HepG2 (cell line): ENCODE measurements at regions not wholly inside any gene's neighbourhood (a gene's known extent, or its start where the extent isn't known, plus 50 kb on each side); places are given as distances from the start of the nearest gene placed in this dataset.
"Not testable (repeated sequence)": the region's sequence is repeated elsewhere in the genome, so short reads cannot be mapped to it uniquely, and the experiment has no call there.

Experiments used
- CTCF ChIP-seq: sonication (generic); formaldehyde crosslinking; IDR thresholded peaks from 2 replicates; pipeline ENCODE4 v1.5.0; 2020; ENCODE audit warnings: mild to moderate bottlenecking, missing genetic modification reagents, moderate library complexity
- ETV5 ChIP-seq: IDR thresholded peaks from 2 replicates; pipeline ENCODE4 v1.6.1; 2018; ENCODE audit warnings: missing biosample characterization, missing genetic modification reagents, inconsistent platforms, borderline replicate concordance
- EZH2 ChIP-seq: conservative IDR thresholded peaks from 2 replicates; pipeline ENCODE4 v1.6.1; 2012; ENCODE audit warnings: mild to moderate bottlenecking, low read depth, low read length, moderate library complexity
- FOXM1 ChIP-seq: sonication (generic); formaldehyde crosslinking; IDR thresholded peaks from 2 replicates; pipeline ENCODE4 v1.5.0; 2020; ENCODE audit warnings: missing genetic modification reagents
- HOXA9 ChIP-seq: sonication (generic); formaldehyde crosslinking; IDR thresholded peaks from 2 replicates; pipeline ENCODE4 v1.8.1; 2022; ENCODE audit warnings: missing genetic modification reagents, mild to moderate bottlenecking, moderate library complexity, borderline replicate concordance
- KAT7 ChIP-seq: IDR thresholded peaks from 2 replicates; pipeline ENCODE4 v1.6.1; 2018; ENCODE audit warnings: borderline replicate concordance, missing compliant biosample characterization
- MAFK ChIP-seq, 2 experiments: IDR thresholded peaks in 1 of 2; conservative IDR thresholded peaks in 1 of 2; 2 replicates each; pipeline ENCODE4 v1.6.1; 2011; ENCODE audit warnings: improper control_type of control experiment in 2 of 2, low read length in 2 of 2
- MAX ChIP-seq: IDR thresholded peaks from 2 replicates; pipeline ENCODE4 v1.6.1; 2012; ENCODE audit warnings: inconsistent platforms
- ONECUT2 ChIP-seq: sonication (generic); formaldehyde crosslinking; IDR thresholded peaks from 2 replicates; pipeline ENCODE4 v1.4.0; 2020; ENCODE audit warnings: missing genetic modification reagents
- U2AF2 ChIP-seq: fragments of 200-400 bp; formaldehyde crosslinking; IDR thresholded peaks from 2 replicates; pipeline ENCODE4 v1.6.1; 2017; ENCODE audit warnings: low read depth, mild to moderate bottlenecking, low read length
- ZSCAN9 ChIP-seq: IDR thresholded peaks from 2 replicates; pipeline ENCODE4 v1.6.1; 2016; ENCODE audit warnings: borderline replicate concordance
- TF ChIP-seq, protein P1 (sequence below): sonication (generic); formaldehyde crosslinking; IDR thresholded peaks from 2 replicates; pipeline ENCODE4 v1.4.0; 2020; ENCODE audit warnings: missing genetic modification reagents

- TF ChIP-seq HOXA9 (CRISPR knock-in tag); EZH2; U2AF2; ZSCAN9 (CRISPR knock-in tag); ONECUT2; ETV5; FOXM1; MAFK (conservative IDR thresholded peaks at IDR 0.05 in 1 of 2, IDR thresholded peaks at IDR 0.05 in 1 of 2; ENCODE audit: low read length in 2 of 2); MAX; KAT7 (CRISPR knock-in tag); CTCF (CRISPR knock-in tag): not testable (repeated sequence)
- TF ChIP-seq, protein P1, sequence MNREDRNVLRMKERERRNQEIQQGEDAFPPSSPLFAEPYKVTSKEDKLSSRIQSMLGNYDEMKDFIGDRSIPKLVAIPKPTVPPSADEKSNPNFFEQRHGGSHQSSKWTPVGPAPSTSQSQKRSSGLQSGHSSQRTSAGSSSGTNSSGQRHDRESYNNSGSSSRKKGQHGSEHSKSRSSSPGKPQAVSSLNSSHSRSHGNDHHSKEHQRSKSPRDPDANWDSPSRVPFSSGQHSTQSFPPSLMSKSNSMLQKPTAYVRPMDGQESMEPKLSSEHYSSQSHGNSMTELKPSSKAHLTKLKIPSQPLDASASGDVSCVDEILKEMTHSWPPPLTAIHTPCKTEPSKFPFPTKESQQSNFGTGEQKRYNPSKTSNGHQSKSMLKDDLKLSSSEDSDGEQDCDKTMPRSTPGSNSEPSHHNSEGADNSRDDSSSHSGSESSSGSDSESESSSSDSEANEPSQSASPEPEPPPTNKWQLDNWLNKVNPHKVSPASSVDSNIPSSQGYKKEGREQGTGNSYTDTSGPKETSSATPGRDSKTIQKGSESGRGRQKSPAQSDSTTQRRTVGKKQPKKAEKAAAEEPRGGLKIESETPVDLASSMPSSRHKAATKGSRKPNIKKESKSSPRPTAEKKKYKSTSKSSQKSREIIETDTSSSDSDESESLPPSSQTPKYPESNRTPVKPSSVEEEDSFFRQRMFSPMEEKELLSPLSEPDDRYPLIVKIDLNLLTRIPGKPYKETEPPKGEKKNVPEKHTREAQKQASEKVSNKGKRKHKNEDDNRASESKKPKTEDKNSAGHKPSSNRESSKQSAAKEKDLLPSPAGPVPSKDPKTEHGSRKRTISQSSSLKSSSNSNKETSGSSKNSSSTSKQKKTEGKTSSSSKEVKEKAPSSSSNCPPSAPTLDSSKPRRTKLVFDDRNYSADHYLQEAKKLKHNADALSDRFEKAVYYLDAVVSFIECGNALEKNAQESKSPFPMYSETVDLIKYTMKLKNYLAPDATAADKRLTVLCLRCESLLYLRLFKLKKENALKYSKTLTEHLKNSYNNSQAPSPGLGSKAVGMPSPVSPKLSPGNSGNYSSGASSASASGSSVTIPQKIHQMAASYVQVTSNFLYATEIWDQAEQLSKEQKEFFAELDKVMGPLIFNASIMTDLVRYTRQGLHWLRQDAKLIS, result not testable (repeated sequence)
These were observed 885.1 kb downstream of the KCNT2 start for GRCh38 chr1:195722852-195723795.
